ENCODE measurements at regions not wholly inside any gene's neighbourhood (a gene's known extent, or its start where the extent isn't known, plus 50 kb on each side); places are given as distances from the start of the nearest gene placed in this dataset.
"Not testable (repeated sequence)": the region's sequence is repeated elsewhere in the genome, so short reads cannot be mapped to it uniquely, and the experiment has no call there.

DNA sequence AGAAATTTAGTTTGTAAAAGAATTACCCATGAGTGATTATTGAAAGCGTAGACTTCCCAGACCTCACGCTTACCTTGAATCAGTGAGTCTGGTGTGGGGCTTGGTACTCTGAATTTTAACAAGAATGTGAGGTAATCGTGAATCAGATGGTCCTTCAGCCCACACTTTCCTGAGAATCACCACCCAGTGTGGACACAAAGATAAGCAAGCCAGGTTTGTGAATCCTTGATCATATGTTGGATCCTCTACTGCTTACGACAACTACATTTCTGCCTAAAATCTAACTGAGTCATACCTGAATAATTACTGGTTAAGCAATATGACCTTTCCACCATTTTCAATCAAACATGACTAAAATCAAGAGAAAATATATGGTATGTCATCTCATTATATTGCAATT lies 589.3 kb downstream of the TFAP2A start:
- Histone ChIP-seq H3K9me3 (ENCODE audit: severe bottlenecking) (no peaks in the 10 kb centered on the region), H3K27ac (ENCODE audit: poor library complexity, severe bottlenecking) (no peak overlapping the region), H3K36me3 (ENCODE audit: low read depth) (no peaks in the 10 kb centered on the region), H3K4me3 (ENCODE audit: severe bottlenecking) (no peak overlapping the region), H3K4me1 (ENCODE audit: insufficient read depth, poor library complexity, severe bottlenecking) (no peaks in the 10 kb centered on the region), H3K27me3 (ENCODE audit: insufficient read depth, poor library complexity, severe bottlenecking) (no peaks in the 10 kb centered on the region)
- no peak for DNase-seq (ENCODE audit: low spot score)
- ATAC-seq (ENCODE audit: low read depth), result no peak
- no peak for TF ChIP-seq CTCF (IDR thresholded peaks at IDR 0.05; ENCODE audit: poor library complexity, severe bottlenecking)

GRCh38 chr6:9810727-9811126 lies 604.1 kb downstream of the TFAP2A start:
- not testable (repeated sequence) for ATAC-seq (ENCODE audit: low read depth); H3K4me3 ChIP-seq (ENCODE audit: severe bottlenecking); DNase-seq (ENCODE audit: low spot score); H3K4me1 ChIP-seq (ENCODE audit: insufficient read depth, poor library complexity, severe bottlenecking); H3K27ac ChIP-seq (ENCODE audit: poor library complexity, severe bottlenecking); H3K9me3 ChIP-seq (ENCODE audit: severe bottlenecking); H3K36me3 ChIP-seq (ENCODE audit: low read depth); H3K27me3 ChIP-seq (ENCODE audit: insufficient read depth, poor library complexity, severe bottlenecking)

DNA sequence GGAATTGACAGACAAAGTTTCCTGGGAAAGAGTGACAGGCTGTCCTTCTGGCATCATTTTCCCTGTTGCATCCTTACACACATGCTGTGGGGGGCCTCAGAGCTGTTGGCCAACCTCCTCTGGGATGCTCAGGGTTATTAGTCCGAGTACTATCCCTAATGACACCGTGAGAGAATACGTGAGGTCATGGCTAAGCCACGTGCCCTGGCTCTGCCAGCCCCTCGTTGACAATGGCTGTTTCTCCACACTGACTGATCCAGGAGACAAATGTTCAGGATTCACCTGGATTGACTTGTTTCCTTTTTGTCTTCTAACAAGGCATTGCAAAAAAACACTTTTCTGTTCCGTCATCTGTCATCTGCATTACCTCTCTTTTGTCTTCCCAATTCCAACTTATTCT lies 604.6 kb downstream of the TFAP2A start:
- TF ChIP-seq CTCF (IDR thresholded peaks at IDR 0.05; ENCODE audit: poor library complexity, severe bottlenecking), result no peak
- no peaks in the 10 kb centered on the region for H3K36me3 ChIP-seq (ENCODE audit: low read depth)
- H3K4me3 ChIP-seq (ENCODE audit: severe bottlenecking), result no peak overlapping the region
- H3K4me1 ChIP-seq (ENCODE audit: insufficient read depth, poor library complexity, severe bottlenecking), result no peaks in the 10 kb centered on the region
- no peaks in the 10 kb centered on the region for H3K27me3 ChIP-seq (ENCODE audit: insufficient read depth, poor library complexity, severe bottlenecking)
- DNase-seq (ENCODE audit: low spot score), result no peak
- no peak overlapping the region for H3K27ac ChIP-seq (ENCODE audit: poor library complexity, severe bottlenecking)
- no peaks in the 10 kb centered on the region for H3K9me3 ChIP-seq (ENCODE audit: severe bottlenecking)
- no peak for ATAC-seq (ENCODE audit: low read depth)

- H3K36me3 ChIP-seq (ENCODE audit: low read depth), result no peaks in the 10 kb centered on the region
- ATAC-seq (ENCODE audit: low read depth) (no peak), DNase-seq (ENCODE audit: low spot score) (no peak)
- H3K27me3 ChIP-seq (ENCODE audit: insufficient read depth, poor library complexity, severe bottlenecking), result no peaks in the 10 kb centered on the region
- no peak for TF ChIP-seq CTCF (IDR thresholded peaks at IDR 0.05; ENCODE audit: poor library complexity, severe bottlenecking)
- no peak overlapping the region for H3K4me3 ChIP-seq (ENCODE audit: severe bottlenecking)
- H3K9me3 ChIP-seq (ENCODE audit: severe bottlenecking), result no peaks in the 10 kb centered on the region
- no peak overlapping the region for H3K27ac ChIP-seq (ENCODE audit: poor library complexity, severe bottlenecking)
- no peaks in the 10 kb centered on the region for H3K4me1 ChIP-seq (ENCODE audit: insufficient read depth, poor library complexity, severe bottlenecking)
These were observed 608.7 kb downstream of the TFAP2A start for GRCh38 chr6:9806195-9806594.

DNA sequence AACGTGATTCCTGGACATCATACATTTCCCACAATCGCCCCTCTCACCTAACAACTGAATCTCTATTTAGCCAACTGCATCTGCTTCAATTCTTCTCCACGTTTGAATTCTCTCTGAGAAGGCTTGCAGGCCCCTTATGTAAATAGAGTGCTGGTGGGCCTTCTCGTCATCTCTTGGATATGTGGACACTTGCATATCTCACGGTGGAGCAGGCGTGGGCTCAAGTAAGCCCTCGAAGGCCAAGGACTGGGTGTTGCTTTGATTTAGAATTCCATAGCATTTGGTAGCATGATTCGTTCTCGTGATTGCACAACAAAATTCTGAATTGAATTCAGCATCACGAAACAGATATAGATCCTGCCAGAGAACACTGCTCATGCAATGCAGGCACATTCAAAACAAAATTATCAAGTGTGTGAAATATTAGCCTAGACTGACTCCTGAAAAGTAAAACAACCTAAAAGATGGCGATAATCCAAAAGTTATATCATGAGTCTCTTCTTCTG lies 613.6 kb downstream of the TFAP2A start:
- H3K27ac ChIP-seq (ENCODE audit: poor library complexity, severe bottlenecking), result no peak overlapping the region
- no peak for TF ChIP-seq CTCF (IDR thresholded peaks at IDR 0.05; ENCODE audit: poor library complexity, severe bottlenecking)

More for the DNA sequence above, 613.6 kb downstream of the TFAP2A start:
- DNase-seq (ENCODE audit: low spot score), result no peak
- H3K36me3 ChIP-seq (ENCODE audit: low read depth), result no peaks in the 10 kb centered on the region
- no peaks in the 10 kb centered on the region for H3K4me1 ChIP-seq (ENCODE audit: insufficient read depth, poor library complexity, severe bottlenecking)
- H3K9me3 ChIP-seq (ENCODE audit: severe bottlenecking), result no peaks in the 10 kb centered on the region
- no peak overlapping the region for H3K4me3 ChIP-seq (ENCODE audit: severe bottlenecking)
- no peak for ATAC-seq (ENCODE audit: low read depth)
- H3K27me3 ChIP-seq (ENCODE audit: insufficient read depth, poor library complexity, severe bottlenecking), result no peaks in the 10 kb centered on the region
